GM12878 (cell line): ENCODE measurements at regions not wholly inside any gene's neighbourhood (a gene's known extent, or its start where the extent isn't known, plus 50 kb on each side); places are given as distances from the start of the nearest gene placed in this dataset.
A peak's percentile ranks its signal among the peaks of the same experiment; 100 is the strongest.

Experiments
- ATAC-seq: fragments of 200-7000 bp; cut with Tn5 transposase; 3 replicates; pipeline ENCODE4 v1.9.1; 2020; ENCODE audit warnings: mild to moderate bottlenecking, moderate library complexity
- BruUV-seq: library from RNA; stranded (reverse); fragments of 400-500 nt; replicated peaks from 2 replicates; lab custom pipeline; 2021; lab: Mats Ljungman, UMichigan
- CTCF ChIA-PET: fragments of 300-600 bp; sonication (Branson Sonifier 250); formaldehyde crosslinking; extraction: SDS; loops from one replicate; lab custom pipeline; 2021; ENCODE audit warnings: inconsistent platforms; lab: Yijun Ruan, JAX
- POLR2A ChIA-PET: fragments of 350-600 bp; formaldehyde crosslinking; extraction: SDS; loops from one replicate; lab custom pipeline; 2021; ENCODE audit warnings: inconsistent platforms; lab: Charles Lee
- RAD21 ChIA-PET: fragments of 300-600 bp; sonication (Branson Sonifier 250); formaldehyde crosslinking; loops from one replicate; lab custom pipeline; 2023; ENCODE audit warnings: antibody characterized with exemption; ENCODE audit not compliant: unreplicated experiment; lab: Charles Lee
- SMC1A ChIA-PET: fragments of 300-600 bp; sonication (Branson Sonifier 250); formaldehyde crosslinking; loops from one replicate; lab custom pipeline; 2023; ENCODE audit not compliant: unreplicated experiment, uncharacterized antibody; lab: Charles Lee
- DNase-seq: peaks from one replicate; pipeline ENCODE4 v3.0.0-alpha.2; 2011; ENCODE audit warnings: low read depth, low spot score
- FAIRE-seq: peaks from 3 replicates; lab custom pipeline; 2011; peaks lifted over from hg19 to GRCh38; lab: Jason Lieb, UNC
- H2AFZ ChIP-seq: 2 replicates; pipeline ENCODE4 v1.6.0; 2011; ENCODE audit warnings: low read depth, low read length, control low read depth; ENCODE audit not compliant: control insufficient read depth
- H3K27ac ChIP-seq: 2 replicates; pipeline ENCODE4 v1.5.1; 2011; ENCODE audit warnings: control low read depth; ENCODE audit not compliant: control insufficient read depth, insufficient read depth
- H3K27me3 ChIP-seq, 2 experiments: replicated peaks in 1 of 2; 2 replicates each; pipeline versions ENCODE4 v1.6.0 to v1.6.1; 2011; ENCODE audit warnings: low read length in 1 of 2; ENCODE audit not compliant: control insufficient read depth in 2 of 2, insufficient read depth in 2 of 2
- H3K36me3 ChIP-seq, 2 experiments: 2 replicates each; pipeline ENCODE4 v1.5.1; 2011; ENCODE audit warnings: low read length in 1 of 2; ENCODE audit not compliant: control insufficient read depth in 2 of 2, insufficient read depth in 2 of 2
- H3K4me1 ChIP-seq: 2 replicates; pipeline ENCODE4 v1.6.1; 2011; ENCODE audit warnings: mild to moderate bottlenecking, low read length, moderate library complexity, mixed read lengths; ENCODE audit not compliant: control insufficient read depth, insufficient read depth
- H3K4me2 ChIP-seq: 2 replicates; pipeline ENCODE4 v1.6.0; 2011; ENCODE audit warnings: control low read depth; ENCODE audit not compliant: control insufficient read depth, insufficient read depth
- H3K4me3 ChIP-seq: fragments of 200-600 bp; sonication (generic); 2 replicates; pipeline ENCODE4 v1.5.1; 2016
- H3K79me2 ChIP-seq: 2 replicates; pipeline ENCODE4 v1.6.0; 2011; ENCODE audit warnings: low read length; ENCODE audit not compliant: control insufficient read depth, insufficient read depth
- H3K9ac ChIP-seq: 2 replicates; pipeline ENCODE4 v1.8.0; 2011; ENCODE audit warnings: low read length, control low read depth, mixed read lengths; ENCODE audit not compliant: control insufficient read depth, insufficient read depth
- H3K9me3 ChIP-seq: replicated peaks from 3 replicates; pipeline ENCODE4 v1.5.1; 2011; ENCODE audit warnings: mild to moderate bottlenecking, low read length; ENCODE audit not compliant: control insufficient read depth, insufficient read depth
- H4K20me1 ChIP-seq: 2 replicates; pipeline ENCODE4 v1.6.0; 2011; ENCODE audit not compliant: control insufficient read depth, insufficient read depth
- BACH1 ChIP-seq: fragments of 450-650 bp; IDR thresholded peaks from 2 replicates; pipeline ENCODE4 v1.6.1; 2017; ENCODE audit warnings: mild to moderate bottlenecking, borderline replicate concordance
- BCL3 ChIP-seq: IDR thresholded peaks from 2 replicates; pipeline ENCODE4 v1.6.1; 2011; ENCODE audit warnings: borderline replicate concordance, low read depth, mild to moderate bottlenecking, moderate library complexity, low read length; ENCODE audit not compliant: insufficient read depth, poor library complexity, severe bottlenecking
- CEBPZ ChIP-seq: fragments of 150-350 bp; IDR thresholded peaks from 2 replicates; pipeline ENCODE4 v1.6.1; 2016; ENCODE audit warnings: low read depth, low read length
- CREM ChIP-seq: IDR thresholded peaks from 2 replicates; pipeline ENCODE4 v1.6.1; 2014; ENCODE audit warnings: antibody characterized with exemption, low read depth
- HDAC6 ChIP-seq: fragments of 200-600 bp; sonication (generic); IDR thresholded peaks from one replicate; pipeline ENCODE4 v1.8.0; 2017; ENCODE audit warnings: antibody characterized with exemption; ENCODE audit not compliant: unreplicated experiment
- LARP7 ChIP-seq: fragments of 450-650 bp; IDR thresholded peaks from 2 replicates; pipeline ENCODE4 v1.6.1; 2017; ENCODE audit warnings: mild to moderate bottlenecking
- NKRF ChIP-seq: fragments of 450-650 bp; conservative IDR thresholded peaks from 2 replicates; pipeline ENCODE4 v1.6.1; 2017; ENCODE audit warnings: mild to moderate bottlenecking, moderate library complexity
- POLR2A ChIP-seq: IDR thresholded peaks from 2 replicates; pipeline ENCODE4 v1.6.1; 2011; ENCODE audit warnings: low read depth, mild to moderate bottlenecking, low read length
- POLR2AphosphoS5 ChIP-seq: IDR thresholded peaks from 2 replicates; pipeline ENCODE4 v1.6.1; 2011; ENCODE audit warnings: mild to moderate bottlenecking, low read length, inconsistent platforms
- SIX5 ChIP-seq: IDR thresholded peaks from 2 replicates; pipeline ENCODE4 v1.6.1; 2011; ENCODE audit warnings: mild to moderate bottlenecking, low read depth, low read length, moderate library complexity; ENCODE audit not compliant: severe bottlenecking
- YY1 ChIP-seq: IDR thresholded peaks from 2 replicates; pipeline ENCODE4 v1.6.1; 2011; ENCODE audit warnings: low read depth, mild to moderate bottlenecking, low read length
- ZNF622 ChIP-seq: fragments of 450-650 bp; IDR thresholded peaks from 2 replicates; pipeline ENCODE4 v1.6.1; 2017; ENCODE audit warnings: mild to moderate bottlenecking, inconsistent platforms
- ZNF687 ChIP-seq: fragments of 450-650 bp; IDR thresholded peaks from 2 replicates; pipeline ENCODE4 v1.6.1; 2017; ENCODE audit warnings: mild to moderate bottlenecking, moderate library complexity
- whole genome bisulfite sequencing: methylation state at CpG from one replicate; pipeline ENCODE4 v1.1.6; 2016; ENCODE audit warnings: low lambda C conversion rate; ENCODE audit not compliant: insufficient replicate concordance, insufficient coverage; ENCODE audit errors: missing lambda C conversion rate; 5-methylcytosine and 5-hydroxymethylcytosine counted together
- in situ Hi-C: fragments of 300-500 bp; cut with MboI; formaldehyde crosslinking; loops from 9 replicates; pipeline ENCODE4 v1.14.3; 2018; ENCODE audit warnings: mixed read lengths
- intact Hi-C: fragments of 100-400 bp; cut with micrococcal nuclease; formaldehyde crosslinking; loops from one replicate; pipeline ENCODE4 v1.14.2; 2022; ENCODE audit not compliant: unreplicated experiment

GRCh38 chr12:131533139-131533538 lies 177.8 kb upstream of the SFSWAP start (continued):
- TF ChIP-seq ZNF687 = no peak
- no peak for TF ChIP-seq POLR2AphosphoS5
- TF ChIP-seq HDAC6 = no peak
- TF ChIP-seq, all 136 proteins: peak for 0

- intact Hi-C loops = no loop called here
- POLR2A ChIA-PET = no interaction called here
- no peak for TF ChIP-seq ZNF622
- TF ChIP-seq CREM = no peak
- TF ChIP-seq SIX5 = no peak
- no peak for TF ChIP-seq LARP7
- no peak for TF ChIP-seq CEBPZ
- no peak for TF ChIP-seq BCL3
- no peak for TF ChIP-seq YY1
- TF ChIP-seq BACH1 = no peak
- TF ChIP-seq NKRF = no peak
- TF ChIP-seq POLR2A = no peak
Observed at GRCh38 chr12:131535779-131536178, 175.1 kb upstream of the SFSWAP start.

More at GRCh38 chr12:131535779-131536178, 175.1 kb upstream of the SFSWAP start:
- BruUV-seq = no TSS peak
- H4K20me1 ChIP-seq = no peaks in the 10 kb centered on the region
- FAIRE-seq = peak; percentile 13
- no peak overlapping the region for H3K27ac ChIP-seq
- in situ Hi-C loops = no loop called here
- no peaks in the 10 kb centered on the region for H3K27me3 ChIP-seq
- ChIA-PET SMC1A (interaction anchor here (0.9 to 2.0 kb wide), 2 partner anchors 25 to 137 kb away, joined by 4 to 10 read pairs; no protein-coding TSS in a partner anchor), CTCF (no interaction called here), RAD21 (interaction anchor here (1.4 kb wide), 1 partner anchor 25 kb away, joined by 7 read pairs; no protein-coding TSS in a partner anchor)
- H3K4me1 ChIP-seq = no peaks in the 10 kb centered on the region
- ATAC-seq = no peak
- no peaks in the 10 kb centered on the region for H3K79me2 ChIP-seq
- H2AFZ ChIP-seq = no peak overlapping the region
- no peak for DNase-seq
- no peak overlapping the region for H3K4me3 ChIP-seq
- no peak overlapping the region for H3K4me2 ChIP-seq
- no peak overlapping the region for H3K9ac ChIP-seq
- H3K36me3 ChIP-seq = no peaks in the 10 kb centered on the region
- H3K9me3 ChIP-seq = no peaks in the 10 kb centered on the region; the same call in 2 of the 3 replicates
- 50% methylated on average over 5 of the region's 5 CpGs for WGBS
